Posterior vena cava (tissue), 2 donors: ENCODE measurements at regions not wholly inside any gene's neighbourhood (a gene's known extent, or its start where the extent isn't known, plus 50 kb on each side); places are given as distances from the start of the nearest gene placed in this dataset.

ENCODE experiments used
- DNase-seq: peaks from one replicate; pipeline ENCODE4 v3.0.0-alpha.2; 2020; ENCODE audit warnings: low spot score
- intact Hi-C, 2 donors: fragments of 100-400 bp; cut with DNase I; formaldehyde crosslinking; loops; one replicate each; pipeline versions ENCODE4 v1.14.1 to v1.14.2; 2022 to 2023
- donor health status: DM: yes; HTN: yes; CAD: no.
- donor health status: DM: yes; HTN: yes; CAD: no.

DNA sequence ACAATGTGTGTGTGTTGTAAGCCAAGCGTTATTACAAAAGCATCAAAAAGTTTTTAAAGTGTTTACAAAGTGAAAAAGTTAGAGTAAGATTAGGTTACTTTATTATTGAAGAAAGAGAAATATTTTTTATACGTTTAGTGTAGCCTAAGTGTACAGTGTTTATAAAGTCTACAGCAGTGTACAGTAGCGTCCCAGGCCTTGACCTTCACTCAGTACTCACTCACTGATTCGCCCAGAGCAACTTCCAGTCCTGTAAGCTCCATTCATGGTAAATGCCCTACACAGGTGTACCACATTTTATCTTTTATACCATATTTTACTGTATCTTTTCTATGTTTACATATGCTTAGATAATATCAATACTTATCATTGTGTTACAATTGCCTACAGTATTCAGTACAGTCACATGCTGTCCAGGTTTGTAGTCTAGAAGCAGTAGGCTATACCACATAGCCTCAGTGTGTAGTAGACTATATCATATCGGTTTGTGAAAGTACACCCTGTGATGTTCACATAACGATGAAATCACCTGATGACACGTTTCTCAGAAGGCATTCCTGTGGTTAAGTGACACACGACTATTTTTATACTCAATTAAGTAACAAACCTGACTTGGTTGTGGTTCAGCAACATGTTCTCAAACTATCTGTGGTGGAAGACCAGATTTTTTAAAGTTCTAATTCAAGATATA is 152.0 kb upstream of the EDNRA start:
- intact Hi-C loops: no loop called here
- DNase-seq: no peak

DNA sequence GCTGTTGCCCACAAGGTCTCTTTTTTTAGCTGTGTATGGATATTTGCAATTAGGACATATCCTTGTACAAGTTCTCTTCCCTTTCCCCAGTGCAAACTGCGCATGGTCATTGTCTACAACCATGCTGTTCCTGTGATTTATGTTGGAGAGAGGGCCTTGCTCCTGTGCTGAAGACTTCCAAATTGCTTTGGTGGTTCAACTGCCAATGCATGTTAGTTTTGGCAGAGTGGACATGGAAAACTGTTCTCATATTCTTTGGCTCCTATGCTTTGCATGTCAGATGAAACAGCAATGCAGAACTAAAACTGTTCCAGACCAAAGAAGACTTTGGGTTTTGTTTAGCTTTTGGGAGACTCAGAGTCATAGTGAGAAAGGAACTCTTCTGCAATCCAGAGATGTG is 148.8 kb upstream of the EDNRA start:
- no peak for DNase-seq
- intact Hi-C loops: no loop called here

DNA sequence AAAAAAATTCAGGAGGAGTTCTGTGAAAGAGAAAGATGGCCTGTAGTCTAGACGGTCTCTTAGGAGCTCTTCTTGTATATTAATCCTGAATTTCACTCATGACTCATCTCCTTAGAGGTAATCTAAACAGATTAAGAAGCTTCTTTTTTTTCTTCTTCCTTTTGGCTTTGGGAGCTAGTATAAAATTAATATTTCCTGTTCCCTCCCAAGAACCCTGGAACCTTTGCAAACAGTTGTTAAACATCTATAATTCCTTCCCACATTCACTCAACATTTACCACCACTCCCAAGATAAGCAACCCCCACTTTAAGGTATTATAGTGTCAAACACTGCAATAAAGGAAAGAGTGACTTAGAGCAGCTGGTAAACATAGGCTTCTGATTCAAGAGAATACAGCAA is 146.4 kb upstream of the EDNRA start:
- DNase-seq: no peak

DNA sequence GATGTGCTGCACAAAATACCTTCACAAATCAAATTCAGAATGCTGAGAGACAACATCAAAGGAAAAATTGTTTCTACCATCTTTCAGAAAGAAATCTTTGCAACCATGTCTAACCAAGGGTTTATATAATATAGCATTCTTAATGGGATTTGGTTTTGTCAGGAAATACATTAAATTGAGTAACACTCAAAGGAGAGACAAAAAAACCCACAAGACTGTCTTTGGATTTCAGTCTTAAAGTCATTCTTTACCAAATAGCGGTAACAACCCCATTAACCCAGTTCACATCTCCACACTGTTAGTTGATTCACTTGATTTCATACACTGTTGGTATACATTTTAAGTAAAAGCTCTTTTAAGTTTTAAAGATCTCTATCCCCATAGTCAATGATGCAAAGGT is 145.7 kb upstream of the EDNRA start:
- intact Hi-C loops: no loop called here
- DNase-seq: no peak

More for the DNA sequence above, 146.4 kb upstream of the EDNRA start:
- intact Hi-C loops: no loop called here

DNA sequence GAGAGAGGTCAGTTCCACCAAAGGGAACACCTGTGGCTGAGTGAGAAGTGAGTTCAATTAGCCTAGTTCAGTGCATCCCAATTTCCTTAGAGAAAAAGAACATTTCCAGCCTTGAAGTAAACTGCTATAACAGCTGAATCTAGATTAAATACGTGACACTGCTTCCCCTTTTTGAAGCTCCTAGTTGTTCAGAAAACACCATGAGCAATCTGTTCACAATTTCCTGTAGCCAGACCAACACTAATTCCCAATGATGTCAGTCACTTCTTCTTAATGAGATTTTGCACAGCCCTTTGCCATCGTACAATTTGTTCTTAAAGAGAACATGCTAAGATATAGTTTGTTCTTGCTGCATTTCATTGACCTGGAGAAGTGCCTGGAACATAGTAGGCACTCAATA is 144.6 kb upstream of the EDNRA start:
- intact Hi-C loops: no loop called here
- no peak for DNase-seq

DNA sequence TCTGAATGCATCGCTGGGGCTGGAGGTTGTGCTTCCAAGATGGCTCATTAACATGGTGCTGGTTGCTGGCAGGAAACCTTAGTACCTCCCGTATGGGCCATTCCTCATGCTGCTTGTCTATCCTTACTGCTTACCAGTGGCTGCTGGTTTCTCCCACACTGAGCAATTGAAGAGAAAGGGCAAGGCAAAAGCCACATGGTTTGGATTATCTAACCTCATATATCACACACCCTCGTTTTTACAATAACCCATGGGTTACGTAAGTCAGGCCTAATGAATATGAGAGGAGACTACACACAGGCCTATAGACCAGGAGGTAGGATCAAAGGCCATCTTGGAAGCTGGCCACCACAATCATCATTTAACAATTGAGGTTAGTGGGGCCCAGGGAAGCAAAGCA is 141.8 kb upstream of the EDNRA start:
- DNase-seq: no peak
- intact Hi-C loops: no loop called here

DNA sequence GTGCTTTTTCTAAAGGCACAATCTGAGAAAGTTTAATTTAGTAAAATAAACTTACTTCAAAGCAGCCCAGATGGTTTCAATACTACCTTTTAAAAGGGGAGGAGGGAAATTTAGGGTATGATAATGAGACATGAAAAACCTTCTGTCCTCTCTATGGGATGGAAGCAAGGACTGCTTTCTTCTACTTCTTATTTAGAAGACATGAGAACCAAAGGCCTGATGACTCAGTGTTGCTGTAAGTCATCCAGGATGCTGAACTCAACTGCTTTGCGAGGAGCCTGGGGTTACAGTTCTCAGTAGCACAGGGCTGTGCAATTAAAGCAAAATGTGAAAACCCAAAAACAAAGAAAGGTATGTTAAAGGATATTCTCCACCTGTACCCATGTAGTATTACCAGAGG is 140.8 kb upstream of the EDNRA start:
- DNase-seq: no peak
- intact Hi-C loops: no loop called here

DNA sequence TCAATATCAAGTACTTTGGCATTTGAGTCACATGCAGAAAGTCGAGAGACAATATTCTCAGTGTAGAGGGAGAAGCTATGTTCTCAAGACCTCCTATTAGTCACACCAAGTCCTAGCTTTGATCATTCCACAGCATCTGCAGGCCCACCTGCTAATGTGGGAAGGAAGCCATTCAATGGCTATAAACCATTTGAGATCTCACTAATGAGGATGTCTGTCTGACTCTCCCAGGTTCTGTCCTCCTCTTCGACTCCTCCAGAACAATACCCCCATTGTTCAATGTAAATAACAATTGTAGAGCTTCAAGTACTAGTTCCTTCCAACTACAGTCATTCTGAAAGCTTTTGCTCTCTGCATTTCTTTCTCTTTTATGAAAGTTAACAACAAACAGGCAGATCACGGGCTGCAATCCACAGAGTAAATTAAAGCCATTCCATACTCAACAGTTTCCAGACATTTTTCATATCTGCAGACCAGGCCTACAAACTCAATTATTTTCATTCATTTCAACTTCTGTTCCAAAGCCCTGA is 140.2 kb upstream of the EDNRA start:
- intact Hi-C loops: no loop called here

DNA sequence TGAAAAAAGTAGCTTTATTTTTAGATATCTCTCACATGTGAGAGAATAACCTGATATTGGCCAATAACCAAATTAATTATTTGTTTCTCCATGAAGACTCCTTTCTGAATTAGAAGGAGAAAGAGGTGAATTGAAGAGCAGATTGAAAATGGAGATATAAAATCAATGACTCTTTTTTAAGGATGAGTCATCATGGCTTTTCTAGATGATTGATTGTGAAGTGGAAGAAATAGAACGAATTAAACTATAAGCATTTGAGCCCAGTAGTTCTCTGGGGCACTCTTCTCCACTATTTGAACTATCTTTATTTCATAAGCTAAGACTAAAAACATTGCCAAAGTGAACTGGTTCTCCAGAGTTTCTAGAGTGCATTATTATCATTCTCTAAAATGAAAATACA is 137.2 kb upstream of the EDNRA start:
- intact Hi-C loops: no loop called here
- DNase-seq: no peak

More for the DNA sequence above, 140.2 kb upstream of the EDNRA start:
- DNase-seq: no peak

DNA sequence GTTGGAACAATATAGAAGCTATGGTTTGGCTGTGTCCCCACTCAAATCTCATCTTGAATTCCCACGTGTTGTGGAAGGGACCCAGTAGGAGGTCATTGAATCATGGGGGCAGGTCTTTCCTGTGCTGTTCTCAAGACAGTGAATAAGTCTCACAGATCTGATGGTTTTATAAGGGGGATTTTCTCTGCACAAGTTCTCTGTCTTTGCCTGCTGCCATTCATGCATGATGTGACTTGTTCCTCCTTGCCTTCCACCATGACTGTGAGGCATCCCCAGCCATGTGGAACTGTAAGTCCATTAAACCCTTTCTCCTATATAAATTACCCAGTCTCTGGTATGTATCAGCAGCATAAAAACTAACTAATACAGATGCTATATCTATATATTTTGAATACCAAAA is 135.2 kb upstream of the EDNRA start:
- no peak for DNase-seq
- intact Hi-C loops: no loop called here

DNA sequence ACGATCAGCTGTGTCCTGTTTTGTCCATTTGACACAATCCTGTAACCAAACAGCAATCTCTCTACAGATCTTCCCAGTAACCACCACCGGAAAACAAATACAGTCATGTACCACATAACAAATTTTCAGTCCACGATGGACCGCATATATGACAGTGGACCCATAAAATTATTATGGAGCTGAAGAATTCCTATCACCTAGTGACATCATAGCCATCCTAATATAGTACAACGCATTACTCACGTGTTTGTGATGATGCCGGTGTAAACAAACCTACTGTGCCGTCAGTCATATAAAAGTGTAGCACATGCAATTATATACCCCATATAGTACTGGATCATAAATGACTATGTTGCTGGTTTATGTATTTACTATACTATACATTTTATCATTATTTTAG is 133.7 kb upstream of the EDNRA start:
- intact Hi-C loops: no loop called here
- no peak for DNase-seq

DNA sequence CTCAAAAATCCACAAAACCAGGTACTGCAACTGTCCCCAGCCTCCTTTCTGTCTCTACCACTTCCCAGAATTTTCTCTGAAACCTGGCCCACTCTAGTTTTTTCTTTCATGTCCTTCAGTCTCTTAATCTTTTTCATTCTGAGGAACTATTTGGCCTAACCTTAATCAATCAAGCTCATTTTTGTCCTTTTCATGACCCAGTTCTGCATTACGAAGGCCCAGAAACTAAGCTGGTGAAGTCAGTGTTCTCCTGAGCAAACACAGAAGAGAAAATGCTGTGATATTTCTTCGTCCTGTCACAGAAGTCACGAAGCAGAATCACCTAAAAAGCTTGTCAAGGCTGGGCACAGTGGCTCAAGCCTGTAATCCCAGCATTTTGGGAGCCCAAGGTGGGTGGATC is 131.7 kb upstream of the EDNRA start:
- no peak for DNase-seq
- intact Hi-C loops: no loop called here

DNA sequence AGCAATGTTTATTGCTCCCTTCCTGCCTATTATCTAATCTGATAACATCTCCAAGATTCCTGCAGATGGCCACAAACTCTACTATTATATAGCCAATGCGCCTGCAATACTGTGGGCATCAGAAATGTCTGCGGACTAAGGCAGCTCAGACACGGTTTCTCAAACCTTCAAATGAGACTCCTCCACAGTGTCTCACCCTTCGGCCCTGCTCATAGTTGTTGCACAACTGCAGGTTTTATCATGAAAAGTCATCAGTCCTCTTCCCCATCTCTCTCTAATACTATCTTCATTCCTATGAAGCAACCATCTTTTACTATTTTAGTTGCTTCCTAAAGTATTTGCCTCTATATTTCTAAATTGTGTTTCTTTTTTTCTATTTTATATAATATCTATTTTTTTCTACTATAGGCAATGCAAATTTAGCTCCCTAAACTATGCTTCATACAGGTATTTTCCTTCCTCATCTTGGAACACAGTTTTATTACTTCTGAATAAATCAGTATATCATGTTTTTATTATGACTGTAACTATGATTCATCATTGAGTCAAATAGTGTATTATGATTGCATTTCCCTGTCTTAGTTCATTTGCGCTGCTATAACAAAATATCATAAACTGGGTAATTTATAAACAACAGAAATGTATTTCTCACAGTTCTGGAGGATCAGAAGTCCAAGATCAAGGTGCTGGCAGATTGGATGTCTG is 129.7 kb upstream of the EDNRA start:
- DNase-seq: no peak
- intact Hi-C loops: no loop called here

DNA sequence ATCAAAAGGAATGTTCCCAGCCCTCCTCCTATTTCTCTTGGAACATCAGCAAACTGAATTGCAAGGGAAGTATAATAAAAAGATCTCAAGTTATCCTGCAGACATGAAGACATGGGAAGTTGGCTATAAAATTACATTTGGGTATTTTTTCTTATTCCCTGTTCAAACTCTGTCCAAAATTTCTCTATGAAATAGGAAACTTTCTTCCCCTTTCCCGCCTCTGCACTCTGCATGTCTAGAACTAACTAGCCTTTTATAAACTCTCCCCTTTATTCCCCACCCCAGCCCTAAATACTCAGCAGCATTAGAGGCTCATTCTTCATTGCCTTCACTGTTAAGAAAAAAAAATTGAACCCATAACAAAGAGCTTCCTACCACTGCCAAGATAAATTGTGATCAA is 126.7 kb upstream of the EDNRA start:
- no peak for DNase-seq
- intact Hi-C loops: no loop called here

DNA sequence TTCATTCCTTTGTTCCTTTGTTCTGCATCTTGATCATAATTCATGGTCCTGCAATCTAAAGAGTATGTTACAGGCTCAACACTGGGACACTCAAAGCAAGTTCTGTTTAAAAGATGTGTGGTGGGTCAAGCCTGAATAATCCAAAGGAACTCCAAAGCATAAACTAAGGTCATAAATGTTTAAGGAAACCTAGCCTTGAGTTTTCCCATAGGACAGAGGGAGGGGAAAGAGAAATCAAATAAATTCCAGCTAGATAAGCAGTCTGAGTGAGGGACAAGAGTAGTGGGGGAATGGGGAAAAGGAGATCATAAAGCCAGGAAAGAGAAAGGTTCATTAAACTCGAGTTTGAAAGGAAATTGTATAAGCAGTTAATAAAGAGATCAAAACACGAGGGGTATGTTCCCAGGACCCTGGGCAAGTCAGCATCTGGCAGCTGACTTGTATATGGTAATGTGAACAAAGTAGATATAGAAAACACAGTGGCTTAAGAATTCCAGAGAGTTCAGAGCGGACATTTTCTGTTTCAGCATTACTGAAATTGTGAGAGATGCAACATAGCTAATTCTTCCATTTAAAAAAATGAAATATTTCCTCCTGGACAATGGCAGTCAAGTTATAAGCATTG is 125.8 kb upstream of the EDNRA start:
- no peak for DNase-seq
- intact Hi-C loops: no loop called here

DNA sequence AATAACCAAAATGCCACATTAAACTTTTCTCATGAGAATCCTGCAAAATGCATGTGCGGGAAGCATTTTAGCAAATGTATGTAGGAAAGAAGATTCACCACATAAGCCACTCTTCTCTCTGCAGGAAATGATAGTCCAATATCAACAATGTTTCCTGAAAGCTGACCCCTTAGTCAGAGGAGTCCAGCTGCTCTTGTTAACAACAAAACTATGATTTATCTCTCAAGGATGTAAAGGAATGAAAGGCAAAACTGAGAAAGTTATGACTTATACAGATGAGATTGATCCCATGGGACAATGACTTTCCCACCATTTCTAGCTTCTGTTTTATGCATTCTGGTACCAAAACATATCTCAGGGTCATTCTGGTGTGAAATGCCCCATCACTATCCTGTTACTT is 125.0 kb upstream of the EDNRA start:
- no peak for DNase-seq
- intact Hi-C loops: no loop called here

DNA sequence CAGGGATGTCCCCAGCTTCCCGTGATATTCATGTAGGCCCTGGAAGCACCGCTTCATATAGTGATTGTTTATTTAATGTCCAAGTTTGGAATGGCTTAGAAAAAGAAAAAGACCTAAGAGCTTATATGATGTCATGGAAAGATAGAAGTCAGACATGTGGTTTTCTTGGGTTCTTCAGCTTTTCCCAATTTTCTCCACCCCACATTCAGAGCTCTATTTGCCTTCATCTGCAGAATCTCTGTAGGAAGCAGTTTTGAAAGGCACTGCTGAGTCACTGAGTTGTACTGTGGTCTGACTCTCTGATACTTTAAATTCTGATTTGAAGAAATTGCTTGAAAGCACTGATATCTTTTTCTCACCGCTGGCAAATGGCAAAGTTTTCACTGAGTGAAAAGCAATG is 120.6 kb upstream of the EDNRA start:
- intact Hi-C loops: no loop called here
- no peak for DNase-seq

DNA sequence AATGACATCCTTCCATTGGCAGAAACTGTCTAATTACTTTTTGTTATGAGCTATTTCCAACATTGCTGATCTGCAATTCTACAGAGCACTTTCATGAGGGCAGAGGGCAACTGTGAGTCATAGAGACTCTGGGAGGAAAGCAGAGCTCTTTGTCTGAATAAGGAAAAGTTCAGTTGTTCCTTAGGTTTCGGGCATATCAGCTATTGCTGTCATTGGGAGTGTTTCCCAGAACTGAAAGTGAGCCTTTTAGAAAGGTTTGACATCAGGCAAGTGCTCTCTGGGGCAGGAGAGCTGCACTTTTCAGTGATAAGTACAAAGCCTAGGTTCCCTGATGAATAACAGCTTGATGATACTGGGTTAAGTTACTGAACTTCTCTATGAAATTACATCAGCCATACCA is 119.2 kb upstream of the EDNRA start:
- intact Hi-C loops: no loop called here
- DNase-seq: no peak

DNA sequence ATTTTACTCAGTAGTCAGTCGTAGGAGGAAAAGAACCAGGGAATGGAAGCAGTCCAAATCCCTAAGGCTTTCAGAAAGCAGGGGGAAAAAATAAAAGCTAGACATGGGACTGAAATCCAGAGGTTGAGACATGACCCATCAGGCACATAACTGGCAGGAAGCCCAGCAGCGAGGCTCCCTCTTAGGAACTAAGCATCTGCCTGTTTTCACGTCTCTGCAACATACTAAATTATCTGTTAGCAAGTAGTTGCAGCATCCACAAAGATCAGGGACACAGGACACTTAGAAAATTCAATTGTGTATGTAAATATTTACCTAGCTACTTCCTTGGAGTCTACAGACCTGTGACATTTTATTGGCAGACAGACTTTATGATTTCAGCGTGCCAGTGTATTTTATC is 118.0 kb upstream of the EDNRA start:
- DNase-seq: peak; percentile 82
- intact Hi-C loops: no loop called here

DNA sequence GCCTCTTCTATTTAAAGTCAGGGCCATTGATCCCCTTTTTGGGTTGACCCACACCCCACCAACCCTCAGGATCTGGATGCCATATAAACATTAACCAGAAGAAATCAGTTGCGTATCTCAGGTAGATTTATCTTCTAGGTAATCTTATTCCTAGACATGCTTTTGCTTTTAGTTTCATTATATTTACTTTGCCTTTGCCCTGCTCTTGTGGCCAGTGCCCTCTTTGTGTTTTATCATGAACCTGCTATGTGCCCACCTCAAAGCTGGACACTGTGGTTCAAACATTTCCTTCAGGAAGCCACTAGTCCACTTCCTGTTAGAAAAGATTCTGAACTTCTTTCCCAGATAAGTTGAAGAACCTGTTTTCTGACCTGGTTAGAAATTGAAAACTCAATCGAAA is 117.4 kb upstream of the EDNRA start:
- DNase-seq: no peak
- intact Hi-C loops: no loop called here

DNA sequence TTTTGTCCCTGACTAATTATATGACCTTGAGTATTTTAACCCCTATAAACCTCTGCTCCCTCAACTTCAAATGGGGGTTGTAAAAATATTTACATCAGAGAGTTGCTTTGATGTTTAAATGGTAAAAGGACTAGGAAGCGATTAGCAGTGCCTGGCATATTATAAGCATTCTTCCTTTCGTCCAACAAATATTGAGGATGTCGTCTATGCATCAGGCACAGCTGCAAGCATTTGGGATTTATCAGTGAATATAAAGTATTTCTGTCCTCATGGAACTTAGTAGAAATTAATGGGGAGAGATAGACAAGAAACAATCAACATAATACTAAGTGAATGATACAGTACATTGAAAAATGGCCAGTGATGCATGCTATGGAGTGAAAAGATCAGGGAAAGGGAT is 115.5 kb upstream of the EDNRA start:
- intact Hi-C loops: no loop called here

More for the DNA sequence above, 115.5 kb upstream of the EDNRA start:
- no peak for DNase-seq
